SK-N-SH (cell line): ENCODE measurements at regions not wholly inside any gene's neighbourhood (a gene's known extent, or its start where the extent isn't known, plus 50 kb on each side); places are given as distances from the start of the nearest gene placed in this dataset.

Source experiments
- EZH2phosphoT487 ChIP-seq: fragments of 200-600 bp; sonication (generic); IDR thresholded peaks from 2 replicates; pipeline ENCODE4 v1.6.1; 2017; ENCODE audit warnings: low read depth, mixed run types, mild to moderate bottlenecking, antibody characterized with exemption, moderate library complexity, borderline replicate concordance
- FOXM1 ChIP-seq: IDR thresholded peaks from 2 replicates; pipeline ENCODE4 v1.4.0; 2012; ENCODE audit warnings: low read depth, mild to moderate bottlenecking
- MXI1 ChIP-seq: IDR thresholded peaks from 2 replicates; pipeline ENCODE4 v1.6.1; 2012; ENCODE audit warnings: mild to moderate bottlenecking, low read depth, low read length, improper control_type of control experiment
- TF ChIP-seq, protein P1 (sequence below): fragments of 200-600 bp; sonication (generic); IDR thresholded peaks from 2 replicates; pipeline ENCODE4 v1.6.1; 2017; ENCODE audit warnings: antibody characterized with exemption, mild to moderate bottlenecking, moderate library complexity
- TF ChIP-seq, protein P2 (sequence below): IDR thresholded peaks from 2 replicates; pipeline ENCODE4 v1.4.0; 2012; ENCODE audit warnings: low read depth, borderline replicate concordance

DNA sequence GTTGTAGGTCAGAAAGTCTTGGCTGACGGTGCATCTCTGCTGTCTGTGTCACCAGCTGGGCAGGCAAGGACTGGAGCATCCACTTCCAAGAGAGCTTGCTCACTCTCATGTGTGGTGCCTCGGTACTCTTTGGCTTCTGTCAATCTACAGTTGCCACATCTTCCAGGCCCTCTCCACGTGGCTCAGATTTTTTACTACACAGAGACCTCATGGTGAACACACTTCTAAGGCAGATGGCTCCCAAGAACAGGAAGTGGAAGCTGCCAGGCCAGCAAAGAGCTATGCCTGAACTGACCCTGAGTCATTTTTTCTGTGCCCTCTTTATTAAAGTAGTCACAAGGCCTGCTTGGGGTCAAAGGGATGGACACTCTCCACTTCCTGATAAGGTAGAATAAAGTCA, 351.5 kb upstream of the AUTS2 start:
- TF ChIP-seq, protein P1, sequence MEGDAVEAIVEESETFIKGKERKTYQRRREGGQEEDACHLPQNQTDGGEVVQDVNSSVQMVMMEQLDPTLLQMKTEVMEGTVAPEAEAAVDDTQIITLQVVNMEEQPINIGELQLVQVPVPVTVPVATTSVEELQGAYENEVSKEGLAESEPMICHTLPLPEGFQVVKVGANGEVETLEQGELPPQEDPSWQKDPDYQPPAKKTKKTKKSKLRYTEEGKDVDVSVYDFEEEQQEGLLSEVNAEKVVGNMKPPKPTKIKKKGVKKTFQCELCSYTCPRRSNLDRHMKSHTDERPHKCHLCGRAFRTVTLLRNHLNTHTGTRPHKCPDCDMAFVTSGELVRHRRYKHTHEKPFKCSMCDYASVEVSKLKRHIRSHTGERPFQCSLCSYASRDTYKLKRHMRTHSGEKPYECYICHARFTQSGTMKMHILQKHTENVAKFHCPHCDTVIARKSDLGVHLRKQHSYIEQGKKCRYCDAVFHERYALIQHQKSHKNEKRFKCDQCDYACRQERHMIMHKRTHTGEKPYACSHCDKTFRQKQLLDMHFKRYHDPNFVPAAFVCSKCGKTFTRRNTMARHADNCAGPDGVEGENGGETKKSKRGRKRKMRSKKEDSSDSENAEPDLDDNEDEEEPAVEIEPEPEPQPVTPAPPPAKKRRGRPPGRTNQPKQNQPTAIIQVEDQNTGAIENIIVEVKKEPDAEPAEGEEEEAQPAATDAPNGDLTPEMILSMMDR: no peak
- TF ChIP-seq EZH2phosphoT487 (no peak), MXI1 (no peak), FOXM1 (no peak)
- TF ChIP-seq, protein P2, sequence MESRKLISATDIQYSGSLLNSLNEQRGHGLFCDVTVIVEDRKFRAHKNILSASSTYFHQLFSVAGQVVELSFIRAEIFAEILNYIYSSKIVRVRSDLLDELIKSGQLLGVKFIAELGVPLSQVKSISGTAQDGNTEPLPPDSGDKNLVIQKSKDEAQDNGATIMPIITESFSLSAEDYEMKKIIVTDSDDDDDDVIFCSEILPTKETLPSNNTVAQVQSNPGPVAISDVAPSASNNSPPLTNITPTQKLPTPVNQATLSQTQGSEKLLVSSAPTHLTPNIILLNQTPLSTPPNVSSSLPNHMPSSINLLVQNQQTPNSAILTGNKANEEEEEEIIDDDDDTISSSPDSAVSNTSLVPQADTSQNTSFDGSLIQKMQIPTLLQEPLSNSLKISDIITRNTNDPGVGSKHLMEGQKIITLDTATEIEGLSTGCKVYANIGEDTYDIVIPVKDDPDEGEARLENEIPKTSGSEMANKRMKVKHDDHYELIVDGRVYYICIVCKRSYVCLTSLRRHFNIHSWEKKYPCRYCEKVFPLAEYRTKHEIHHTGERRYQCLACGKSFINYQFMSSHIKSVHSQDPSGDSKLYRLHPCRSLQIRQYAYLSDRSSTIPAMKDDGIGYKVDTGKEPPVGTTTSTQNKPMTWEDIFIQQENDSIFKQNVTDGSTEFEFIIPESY: no peak
